OCI-LY1 (cell line): ENCODE measurements at regions not wholly inside any gene's neighbourhood (a gene's known extent, or its start where the extent isn't known, plus 50 kb on each side); places are given as distances from the start of the nearest gene placed in this dataset.

Experiments
- H2AFZ ChIP-seq: fragments of 200-600 bp; sonication (generic), shearing (Covaris generic); 2 replicates; pipeline ENCODE4 v1.6.0; 2014; ENCODE audit warnings: antibody characterized with exemption, mild to moderate bottlenecking, low read length
- H3F3A ChIP-seq: fragments of 200-600 bp; sonication (generic), shearing (Covaris generic); 2 replicates; pipeline ENCODE4 v1.6.0; 2014; ENCODE audit warnings: mild to moderate bottlenecking, antibody characterized with exemption, low read length, moderate library complexity; ENCODE audit not compliant: insufficient read depth
- H3K27ac ChIP-seq: fragments of 200-600 bp; sonication (generic); 2 replicates; pipeline ENCODE4 v1.5.1; 2014; ENCODE audit warnings: low read length, mixed run types, mild to moderate bottlenecking, low read depth; ENCODE audit not compliant: poor library complexity, severe bottlenecking
- H3K27me3 ChIP-seq: fragments of 200-600 bp; sonication (generic); 2 replicates; pipeline ENCODE4 v1.6.0; 2014; ENCODE audit warnings: antibody characterized with exemption, mild to moderate bottlenecking, low read length, moderate library complexity; ENCODE audit not compliant: insufficient read depth
- H3K36me3 ChIP-seq: fragments of 200-600 bp; sonication (generic); 2 replicates; pipeline ENCODE4 v1.6.1; 2014; ENCODE audit warnings: mild to moderate bottlenecking, antibody characterized with exemption, low read length, moderate library complexity, mixed read lengths; ENCODE audit not compliant: insufficient read depth
- H3K4me1 ChIP-seq: fragments of 200-600 bp; sonication (generic); 2 replicates; pipeline ENCODE4 v1.5.1; 2014; ENCODE audit warnings: mild to moderate bottlenecking, low read length, moderate library complexity; ENCODE audit not compliant: insufficient read depth, severe bottlenecking
- H3K4me2 ChIP-seq: fragments of 200-600 bp; sonication (generic), shearing (Covaris generic); 2 replicates; pipeline ENCODE4 v1.6.1; 2014; ENCODE audit warnings: low read length
- H3K4me3 ChIP-seq: fragments of 200-600 bp; sonication (generic); 2 replicates; pipeline ENCODE4 v1.5.1; 2014; ENCODE audit warnings: low read length, low read depth, mild to moderate bottlenecking, mixed read lengths; ENCODE audit not compliant: poor library complexity, severe bottlenecking
- H3K79me2 ChIP-seq: fragments of 200-600 bp; shearing (Covaris generic); 2 replicates; pipeline ENCODE4 v1.6.1; 2016; ENCODE audit warnings: mixed run types, low read length, mixed read lengths; ENCODE audit not compliant: insufficient read depth
- H3K9ac ChIP-seq: fragments of 200-600 bp; sonication (generic), shearing (Covaris generic); 2 replicates; pipeline ENCODE4 v1.6.1; 2014; ENCODE audit warnings: mild to moderate bottlenecking, low read length, mixed read lengths
- H3K9me2 ChIP-seq: fragments of 200-600 bp; sonication (generic), shearing (Covaris generic); 2 replicates; pipeline ENCODE4 v1.6.1; 2014; ENCODE audit warnings: low read depth, mild to moderate bottlenecking, low read length, mixed read lengths
- H3K9me3 ChIP-seq: fragments of 200-600 bp; shearing (Covaris generic); 2 replicates; pipeline ENCODE4 v1.6.1; 2014; ENCODE audit warnings: low read length, mixed read lengths
- H4K20me1 ChIP-seq: fragments of 200-600 bp; sonication (generic), shearing (Covaris generic); 2 replicates; pipeline ENCODE4 v1.6.0; 2016; ENCODE audit warnings: mild to moderate bottlenecking, low read length; ENCODE audit not compliant: insufficient read depth
- EZH2 ChIP-seq: fragments of 200-600 bp; sonication (generic), shearing (Covaris generic); IDR thresholded peaks from 2 replicates; pipeline ENCODE4 v1.8.0; 2017; ENCODE audit warnings: borderline replicate concordance, mixed run types, mild to moderate bottlenecking, antibody characterized with exemption, low read length, moderate library complexity, mixed read lengths
- TF ChIP-seq, protein P1 (sequence below): fragments of 200-600 bp; sonication (generic), shearing (Covaris generic); IDR thresholded peaks from 2 replicates; pipeline ENCODE4 v1.5.1; 2017; ENCODE audit warnings: mild to moderate bottlenecking, antibody characterized with exemption, low read length, moderate library complexity, mixed read lengths

DNA sequence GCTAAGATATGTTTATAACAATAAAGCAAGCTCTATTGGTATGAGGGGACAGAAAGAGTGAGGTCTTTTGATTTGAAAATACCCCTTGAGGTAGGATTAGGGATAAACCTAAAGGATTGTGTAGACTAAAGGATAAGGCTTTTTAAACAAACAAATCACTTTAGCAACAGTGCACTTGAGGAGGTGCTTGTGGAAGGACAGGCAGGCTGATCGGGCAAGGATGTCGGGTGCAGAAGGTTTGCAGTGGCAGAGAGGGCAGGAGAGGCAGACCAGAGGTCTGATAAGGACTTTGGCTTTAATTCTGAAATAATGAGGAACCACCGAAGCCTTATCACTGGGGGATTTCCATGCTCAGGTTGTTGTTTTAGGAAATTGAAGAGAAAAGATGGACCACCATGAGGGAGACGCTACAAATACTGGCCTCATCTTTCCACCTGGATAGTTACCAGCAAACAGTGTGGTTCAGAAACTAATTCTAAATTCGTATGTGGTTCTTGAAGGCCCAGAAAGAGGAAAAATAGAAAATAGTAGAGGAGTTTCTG, 119.5 kb upstream of the KLF6 start:
- Histone ChIP-seq H3F3A (no peaks in the 10 kb centered on the region), H3K36me3 (no peaks in the 10 kb centered on the region), H3K9ac (no peak overlapping the region), H2AFZ (no peak overlapping the region), H3K27ac (no peak overlapping the region), H3K9me2 (no peaks in the 10 kb centered on the region), H3K4me1 (peaks cover 10% of the 10 kb centered on the region), H3K79me2 (no peaks in the 10 kb centered on the region), H3K4me2 (no peak overlapping the region), H4K20me1 (no peaks in the 10 kb centered on the region), H3K4me3 (no peak overlapping the region), H3K27me3 (no peaks in the 10 kb centered on the region), H3K9me3 (no peaks in the 10 kb centered on the region)
- no peak for TF ChIP-seq EZH2
- TF ChIP-seq, protein P1, sequence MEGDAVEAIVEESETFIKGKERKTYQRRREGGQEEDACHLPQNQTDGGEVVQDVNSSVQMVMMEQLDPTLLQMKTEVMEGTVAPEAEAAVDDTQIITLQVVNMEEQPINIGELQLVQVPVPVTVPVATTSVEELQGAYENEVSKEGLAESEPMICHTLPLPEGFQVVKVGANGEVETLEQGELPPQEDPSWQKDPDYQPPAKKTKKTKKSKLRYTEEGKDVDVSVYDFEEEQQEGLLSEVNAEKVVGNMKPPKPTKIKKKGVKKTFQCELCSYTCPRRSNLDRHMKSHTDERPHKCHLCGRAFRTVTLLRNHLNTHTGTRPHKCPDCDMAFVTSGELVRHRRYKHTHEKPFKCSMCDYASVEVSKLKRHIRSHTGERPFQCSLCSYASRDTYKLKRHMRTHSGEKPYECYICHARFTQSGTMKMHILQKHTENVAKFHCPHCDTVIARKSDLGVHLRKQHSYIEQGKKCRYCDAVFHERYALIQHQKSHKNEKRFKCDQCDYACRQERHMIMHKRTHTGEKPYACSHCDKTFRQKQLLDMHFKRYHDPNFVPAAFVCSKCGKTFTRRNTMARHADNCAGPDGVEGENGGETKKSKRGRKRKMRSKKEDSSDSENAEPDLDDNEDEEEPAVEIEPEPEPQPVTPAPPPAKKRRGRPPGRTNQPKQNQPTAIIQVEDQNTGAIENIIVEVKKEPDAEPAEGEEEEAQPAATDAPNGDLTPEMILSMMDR = no peak

DNA sequence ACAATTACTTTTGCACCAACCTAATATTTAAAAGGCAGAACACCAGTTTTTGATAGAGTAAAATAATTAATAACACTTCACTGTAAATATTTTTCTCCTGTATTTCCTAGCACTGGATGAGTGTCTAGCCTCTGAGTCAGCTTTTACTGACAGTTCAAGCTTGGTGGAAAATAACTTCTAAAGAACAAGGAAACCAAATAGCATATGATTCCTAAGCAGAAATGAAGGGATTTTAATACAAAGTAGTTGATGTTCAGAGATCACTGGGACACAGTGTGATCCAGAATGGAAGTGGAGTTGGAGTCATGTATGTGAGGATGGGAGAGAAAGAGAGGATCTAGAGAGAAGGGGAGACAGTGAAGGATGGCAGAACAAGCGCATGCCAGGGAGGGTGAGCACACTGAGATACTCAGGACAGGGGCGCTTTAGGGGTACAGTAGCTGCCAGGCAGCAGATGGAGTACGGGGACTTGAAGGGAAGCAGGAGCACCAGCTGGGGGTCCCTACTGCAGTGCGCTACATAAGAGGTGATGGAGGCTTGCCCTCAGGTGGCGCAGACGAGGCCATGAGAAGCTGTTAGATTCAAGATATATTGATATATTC, 117.9 kb upstream of the KLF6 start:
- H3K4me3 ChIP-seq = no peak overlapping the region
- no peaks in the 10 kb centered on the region for H3K9me2 ChIP-seq
- no peaks in the 10 kb centered on the region for H3F3A ChIP-seq
- H3K9me3 ChIP-seq = no peaks in the 10 kb centered on the region
- H3K9ac ChIP-seq = no peak overlapping the region
- no peaks in the 10 kb centered on the region for H4K20me1 ChIP-seq
- no peaks in the 10 kb centered on the region for H3K79me2 ChIP-seq
- no peaks in the 10 kb centered on the region for H3K36me3 ChIP-seq
- H3K27me3 ChIP-seq = no peaks in the 10 kb centered on the region
- peaks cover 10% of the 10 kb centered on the region for H3K4me1 ChIP-seq
- no peak overlapping the region for H3K4me2 ChIP-seq
- no peak for TF ChIP-seq EZH2
- TF ChIP-seq, protein P1 = no peak
- no peak overlapping the region for H2AFZ ChIP-seq
- no peak overlapping the region for H3K27ac ChIP-seq

DNA sequence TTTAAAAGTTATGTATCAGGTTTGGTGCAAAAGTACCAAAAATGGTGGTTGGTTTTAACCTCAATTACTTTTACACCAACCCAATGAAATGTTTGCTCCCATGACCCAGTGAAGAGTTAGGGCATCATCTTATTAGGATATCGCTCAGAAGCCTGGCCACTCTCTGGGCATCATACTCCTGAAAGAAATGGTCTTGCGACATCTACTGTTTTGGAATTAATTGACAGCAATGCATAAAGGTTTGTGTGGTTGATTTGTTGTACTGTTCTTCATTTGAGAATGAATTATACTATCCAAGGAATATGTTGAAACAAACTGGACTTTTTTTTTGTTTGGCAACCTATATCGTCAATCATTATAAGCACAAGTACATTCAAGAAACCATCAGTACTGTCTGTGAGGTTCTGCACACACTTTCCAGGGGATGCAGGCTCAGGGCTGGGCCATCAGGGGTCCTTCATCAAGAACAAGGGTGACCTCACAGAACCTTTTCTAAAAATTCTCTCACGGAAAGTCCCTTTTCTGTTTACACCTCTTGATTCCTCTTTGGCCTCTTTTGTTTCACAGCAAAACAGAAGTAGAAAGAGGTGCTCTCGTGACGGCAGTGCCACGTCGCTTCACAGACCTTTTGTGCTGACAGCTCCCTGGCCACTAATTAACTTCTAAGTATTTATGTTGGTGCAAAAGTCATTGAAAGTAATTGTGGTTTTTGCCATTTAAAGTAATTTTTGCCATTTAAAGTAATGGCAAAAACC, 117.2 kb upstream of the KLF6 start:
- no peaks in the 10 kb centered on the region for H3K27me3 ChIP-seq
- no peaks in the 10 kb centered on the region for H3K9me3 ChIP-seq
- no peak overlapping the region for H3K4me3 ChIP-seq
- no peak for TF ChIP-seq EZH2
- TF ChIP-seq, protein P1 = no peak
- no peaks in the 10 kb centered on the region for H3K9me2 ChIP-seq
- H3K79me2 ChIP-seq = no peaks in the 10 kb centered on the region
- peaks cover 10% of the 10 kb centered on the region for H3K4me1 ChIP-seq
- H4K20me1 ChIP-seq = no peaks in the 10 kb centered on the region
- no peak overlapping the region for H2AFZ ChIP-seq
- no peaks in the 10 kb centered on the region for H3K36me3 ChIP-seq
- no peak overlapping the region for H3K4me2 ChIP-seq
- no peak overlapping the region for H3K27ac ChIP-seq
- no peak overlapping the region for H3K9ac ChIP-seq
- H3F3A ChIP-seq = no peaks in the 10 kb centered on the region
